Activated CD4-positive, alpha-beta T cell treated with anti-CD3 and anti-CD28 coated beads for 36 hours (primary cell): ENCODE measurements at regions not wholly inside any gene's neighbourhood (a gene's known extent, or its start where the extent isn't known, plus 50 kb on each side); places are given as distances from the start of the nearest gene placed in this dataset.
"Not testable (repeated sequence)": the region's sequence is repeated elsewhere in the genome, so short reads cannot be mapped to it uniquely, and the experiment has no call there.

ENCODE experiments used
- ATAC-seq: fragments of 200-7000 bp; cut with Tn5 transposase; one replicate; pipeline ENCODE4 v1.10.0; 2021; ENCODE audit warnings: mild to moderate bottlenecking, moderate library complexity
- CTCF ChIA-PET: fragments of 350-600 bp; sonication (Branson Sonifier 250); formaldehyde crosslinking; loops from one replicate; lab custom pipeline; 2021; ENCODE audit warnings: antibody characterized with exemption; lab: Charles Lee
- POLR2A ChIA-PET: fragments of 350-600 bp; sonication (Branson Sonifier 250); formaldehyde crosslinking; loops from one replicate; lab custom pipeline; 2021; ENCODE audit warnings: antibody characterized with exemption, inconsistent platforms; lab: Charles Lee
- DNase-seq: peaks from one replicate; pipeline ENCODE4 v3.0.0-alpha.2; 2020
- H3K27ac Mint-ChIP-seq: one replicate; pipeline ENCODE4 v1.8.0; 2021; ENCODE audit warnings: mixed read lengths
- H3K27me3 Mint-ChIP-seq: one replicate; pipeline ENCODE4 v1.8.0; 2021; ENCODE audit warnings: mixed read lengths
- H3K36me3 Mint-ChIP-seq: one replicate; pipeline ENCODE4 v1.8.0; 2021; ENCODE audit warnings: low read depth, mixed read lengths
- H3K4me1 Mint-ChIP-seq: one replicate; pipeline ENCODE4 v1.8.0; 2021; ENCODE audit warnings: mixed read lengths
- H3K4me3 Mint-ChIP-seq: one replicate; pipeline ENCODE4 v1.8.0; 2021; ENCODE audit warnings: mild to moderate bottlenecking, moderate library complexity, mixed read lengths
- H3K9me3 Mint-ChIP-seq: one replicate; pipeline ENCODE4 v1.8.0; 2021; ENCODE audit warnings: low read depth, mixed read lengths
- intact Hi-C, 2 experiments: fragments of 100-400 bp; cut with DNase I in 1 of 2; cut with micrococcal nuclease in 1 of 2; formaldehyde crosslinking; loops; one replicate each; pipeline versions ENCODE4 v1.14.2 to v1.15.1; 2022 to 2024; cut with DNase I, micrococcal nuclease

GRCh38 chr13:62119739-62120700 lies 704.4 kb upstream of the PCDH20 start:
- Mint-ChIP-seq H3K27ac (no peak overlapping the region), H3K36me3 (no peaks in the 10 kb centered on the region), H3K9me3 (no peaks in the 10 kb centered on the region), H3K4me1 (no peaks in the 10 kb centered on the region), H3K27me3 (no peaks in the 10 kb centered on the region), H3K4me3 (no peak overlapping the region)
- CTCF ChIA-PET = interaction anchor here (0.8 kb wide), 1 partner anchor 1840 kb away, joined by 3 read pairs; no protein-coding TSS in a partner anchor
- intact Hi-C loops = no loop called here
- POLR2A ChIA-PET = no interaction called here
- ATAC-seq (no peak), DNase-seq (no peak)

GRCh38 chr13:62115831-62116230 lies 700.2 kb upstream of the PCDH20 start:
- no peak for DNase-seq
- Mint-ChIP-seq H3K36me3 (no peaks in the 10 kb centered on the region), H3K27me3 (no peaks in the 10 kb centered on the region), H3K4me1 (no peaks in the 10 kb centered on the region), H3K9me3 (no peaks in the 10 kb centered on the region), H3K27ac (no peak overlapping the region), H3K4me3 (no peak overlapping the region)
- ChIA-PET POLR2A (no interaction called here), CTCF (no interaction called here)
- intact Hi-C loops = no loop called here
- no peak for ATAC-seq

- DNase-seq = no peak
- Mint-ChIP-seq H3K27ac (no peak overlapping the region), H3K4me3 (no peak overlapping the region), H3K9me3 (no peaks in the 10 kb centered on the region), H3K27me3 (no peaks in the 10 kb centered on the region), H3K36me3 (no peaks in the 10 kb centered on the region), H3K4me1 (no peaks in the 10 kb centered on the region)
- POLR2A ChIA-PET = no interaction called here
- CTCF ChIA-PET = no interaction called here
- ATAC-seq = no peak
- intact Hi-C loops = no loop called here
Observed at GRCh38 chr13:62113179-62113578, 697.5 kb upstream of the PCDH20 start.

- H3K27ac Mint-ChIP-seq = no peak overlapping the region
- POLR2A ChIA-PET = no interaction called here
- intact Hi-C loops = no loop called here
- H3K27me3 Mint-ChIP-seq = no peaks in the 10 kb centered on the region
- ATAC-seq (no peak), DNase-seq (no peak)
- H3K4me1 Mint-ChIP-seq = no peaks in the 10 kb centered on the region
- no peak overlapping the region for H3K4me3 Mint-ChIP-seq
- CTCF ChIA-PET = no interaction called here
- no peaks in the 10 kb centered on the region for H3K36me3 Mint-ChIP-seq
- H3K9me3 Mint-ChIP-seq = peaks cover 4% of the 10 kb centered on the region
Observed at GRCh38 chr13:62110079-62110478, 694.4 kb upstream of the PCDH20 start.

- H3K27ac Mint-ChIP-seq, ATAC-seq, H3K9me3 Mint-ChIP-seq, H3K27me3 Mint-ChIP-seq, intact Hi-C loops, DNase-seq, H3K36me3 Mint-ChIP-seq, H3K4me3 Mint-ChIP-seq, CTCF ChIA-PET, POLR2A ChIA-PET, H3K4me1 Mint-ChIP-seq: not testable (repeated sequence)
Observed at GRCh38 chr13:62104136-62104535, 688.5 kb upstream of the PCDH20 start.

GRCh38 chr13:62096652-62097051 lies 681.0 kb upstream of the PCDH20 start:
- intact Hi-C loops = no loop called here
- H3K27me3 Mint-ChIP-seq = no peaks in the 10 kb centered on the region
- no peak overlapping the region for H3K4me3 Mint-ChIP-seq
- H3K4me1 Mint-ChIP-seq = no peaks in the 10 kb centered on the region
- H3K9me3 Mint-ChIP-seq = peaks cover 3% of the 10 kb centered on the region
- DNase-seq = no peak
- no peaks in the 10 kb centered on the region for H3K36me3 Mint-ChIP-seq
- no peak overlapping the region for H3K27ac Mint-ChIP-seq
- CTCF ChIA-PET = no interaction called here
- POLR2A ChIA-PET = no interaction called here
- ATAC-seq = no peak

GRCh38 chr13:62094932-62095331 lies 679.3 kb upstream of the PCDH20 start:
- intact Hi-C loops = no loop called here

GRCh38 chr13:62093984-62094780 lies 678.5 kb upstream of the PCDH20 start:
- Mint-ChIP-seq H3K27ac (no peak overlapping the region), H3K27me3 (no peaks in the 10 kb centered on the region), H3K9me3 (peaks cover 5% of the 10 kb centered on the region), H3K4me1 (no peaks in the 10 kb centered on the region), H3K36me3 (no peaks in the 10 kb centered on the region), H3K4me3 (no peak overlapping the region)
- POLR2A ChIA-PET = no interaction called here
- intact Hi-C loops = no loop called here
- CTCF ChIA-PET = no interaction called here
- ATAC-seq = no peak
- DNase-seq = no peak

More at GRCh38 chr13:62094932-62095331, 679.3 kb upstream of the PCDH20 start:
- peaks cover 5% of the 10 kb centered on the region for H3K9me3 Mint-ChIP-seq
- H3K36me3 Mint-ChIP-seq = no peaks in the 10 kb centered on the region
- no peak overlapping the region for H3K4me3 Mint-ChIP-seq
- DNase-seq (no peak), ATAC-seq (no peak)
- no peaks in the 10 kb centered on the region for H3K27me3 Mint-ChIP-seq
- ChIA-PET CTCF (no interaction called here), POLR2A (no interaction called here)
- no peak overlapping the region for H3K27ac Mint-ChIP-seq
- no peaks in the 10 kb centered on the region for H3K4me1 Mint-ChIP-seq

- H3K36me3 Mint-ChIP-seq = no peaks in the 10 kb centered on the region
- no peak overlapping the region for H3K27ac Mint-ChIP-seq
- H3K4me1 Mint-ChIP-seq = no peaks in the 10 kb centered on the region
- ATAC-seq = no peak
- CTCF ChIA-PET = no interaction called here
- no peak overlapping the region for H3K4me3 Mint-ChIP-seq
- DNase-seq = no peak
- no peaks in the 10 kb centered on the region for H3K27me3 Mint-ChIP-seq
- POLR2A ChIA-PET = no interaction called here
- intact Hi-C loops = no loop called here
- H3K9me3 Mint-ChIP-seq = peaks cover 5% of the 10 kb centered on the region
Observed at GRCh38 chr13:62092949-62093348, 677.3 kb upstream of the PCDH20 start.

- intact Hi-C loops = no loop called here
- DNase-seq = no peak
- POLR2A ChIA-PET = no interaction called here
- peaks cover 5% of the 10 kb centered on the region for H3K9me3 Mint-ChIP-seq
- CTCF ChIA-PET = interaction anchor here (0.6 kb wide), 1 partner anchor 1330 kb away, joined by 3 read pairs; no protein-coding TSS in a partner anchor
- no peaks in the 10 kb centered on the region for H3K27me3 Mint-ChIP-seq
- no peak overlapping the region for H3K4me3 Mint-ChIP-seq
- no peak for ATAC-seq
- no peak overlapping the region for H3K27ac Mint-ChIP-seq
- H3K36me3 Mint-ChIP-seq = no peaks in the 10 kb centered on the region
- H3K4me1 Mint-ChIP-seq = no peaks in the 10 kb centered on the region
Observed at GRCh38 chr13:62092536-62092935, 676.9 kb upstream of the PCDH20 start.

GRCh38 chr13:62088165-62088564 lies 672.5 kb upstream of the PCDH20 start:
- peaks cover 1% of the 10 kb centered on the region for H3K9me3 Mint-ChIP-seq
- no peak for DNase-seq
- ATAC-seq = no peak
- H3K27ac Mint-ChIP-seq = no peak overlapping the region
- H3K27me3 Mint-ChIP-seq = no peaks in the 10 kb centered on the region
- ChIA-PET CTCF (no interaction called here), POLR2A (no interaction called here)
- no peaks in the 10 kb centered on the region for H3K4me1 Mint-ChIP-seq
- intact Hi-C loops = no loop called here
- H3K4me3 Mint-ChIP-seq = no peak overlapping the region
- H3K36me3 Mint-ChIP-seq = no peaks in the 10 kb centered on the region

GRCh38 chr13:62087124-62087523 lies 671.5 kb upstream of the PCDH20 start:
- Mint-ChIP-seq H3K36me3 (no peaks in the 10 kb centered on the region), H3K27ac (no peak overlapping the region), H3K27me3 (no peaks in the 10 kb centered on the region), H3K9me3 (peaks cover 1% of the 10 kb centered on the region), H3K4me3 (no peak overlapping the region), H3K4me1 (no peaks in the 10 kb centered on the region)
- CTCF ChIA-PET = no interaction called here
- no peak for DNase-seq
- POLR2A ChIA-PET = no interaction called here
- intact Hi-C loops = no loop called here
- ATAC-seq = no peak
